ENCODE measurements at regions not wholly inside any gene's neighbourhood (a gene's known extent, or its start where the extent isn't known, plus 50 kb on each side); places are given as distances from the start of the nearest gene placed in this dataset.

GRCh38 chr10:52911163-52911562 is 138.6 kb upstream of the MBL2 start:
- TF ChIP-seq CTCF (IDR thresholded peaks at IDR 0.05 in 8 of 11, conservative IDR thresholded peaks at IDR 0.05 in 3 of 11) (no peak), POLR2A (IDR thresholded peaks at IDR 0.05) (no peak)
